HG03039 (cell line): ENCODE measurements at regions not wholly inside any gene's neighbourhood (a gene's known extent, or its start where the extent isn't known, plus 50 kb on each side); places are given as distances from the start of the nearest gene placed in this dataset.
"Not testable (repeated sequence)": the region's sequence is repeated elsewhere in the genome, so short reads cannot be mapped to it uniquely, and the experiment has no call there.

Experiments
- ATAC-seq: cut with Tn5 transposase; IDR thresholded peaks from one replicate; pipeline ENCODE4 v1.9.1; 2021; ENCODE audit warnings: mild to moderate bottlenecking, moderate library complexity; ENCODE audit not compliant: unreplicated experiment

DNA sequence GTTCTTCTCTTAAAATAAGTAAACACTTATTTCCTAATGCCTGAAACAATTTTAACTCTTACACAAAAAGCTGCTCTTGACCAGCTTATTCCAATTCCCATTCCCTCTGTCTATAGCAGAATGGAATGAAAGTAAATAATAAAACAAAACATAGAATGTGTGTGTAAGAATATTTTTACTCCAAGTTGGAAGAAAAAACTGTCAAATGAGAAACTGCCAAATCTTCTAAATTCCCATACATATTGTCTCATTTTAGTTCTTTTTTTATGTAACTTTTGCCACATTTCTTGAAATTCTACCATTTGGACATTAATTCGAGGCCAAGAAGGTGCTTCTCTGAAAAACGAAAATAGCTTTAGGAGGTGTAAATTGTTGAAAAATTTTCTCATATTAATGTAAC lies 477.1 kb downstream of the FAT4 start:
- ATAC-seq = no peak

DNA sequence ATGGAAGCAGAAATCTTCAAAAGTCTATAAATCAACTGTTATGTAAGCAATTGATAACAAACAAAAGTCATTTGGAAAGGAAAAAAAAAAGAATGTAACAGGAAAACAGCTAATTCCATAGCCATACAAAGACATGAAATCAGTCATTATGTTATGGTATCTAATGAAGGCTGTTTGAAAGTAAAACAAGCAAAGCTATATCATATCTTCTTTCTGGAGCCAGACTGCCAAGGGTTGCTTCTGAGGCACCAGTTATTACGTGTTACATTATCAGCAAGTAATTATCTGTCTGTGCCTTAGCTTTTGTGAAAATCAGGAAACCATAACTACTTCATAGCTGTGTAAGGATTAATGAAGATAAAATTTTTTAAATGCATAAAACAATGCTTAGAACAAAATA lies 480.2 kb downstream of the FAT4 start:
- ATAC-seq = no peak

DNA sequence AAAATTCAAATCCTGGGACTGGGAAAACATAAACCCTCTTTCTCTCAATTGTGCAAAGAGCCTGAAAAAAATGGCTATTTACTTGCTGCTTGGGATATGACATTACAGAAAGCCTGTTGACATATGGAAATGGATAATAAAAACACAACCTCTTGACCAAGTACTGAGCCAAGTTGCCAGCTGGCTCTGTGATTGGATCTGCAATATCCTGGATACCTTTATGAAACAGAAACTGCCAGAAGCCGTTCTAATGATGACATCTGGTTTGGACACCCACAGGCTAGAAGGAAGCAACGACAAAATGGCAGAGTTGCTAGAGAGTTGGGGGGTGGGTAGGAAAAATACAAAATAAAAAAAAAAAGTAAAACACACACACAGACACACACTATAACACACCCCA lies 481.4 kb downstream of the FAT4 start:
- no peak for ATAC-seq

DNA sequence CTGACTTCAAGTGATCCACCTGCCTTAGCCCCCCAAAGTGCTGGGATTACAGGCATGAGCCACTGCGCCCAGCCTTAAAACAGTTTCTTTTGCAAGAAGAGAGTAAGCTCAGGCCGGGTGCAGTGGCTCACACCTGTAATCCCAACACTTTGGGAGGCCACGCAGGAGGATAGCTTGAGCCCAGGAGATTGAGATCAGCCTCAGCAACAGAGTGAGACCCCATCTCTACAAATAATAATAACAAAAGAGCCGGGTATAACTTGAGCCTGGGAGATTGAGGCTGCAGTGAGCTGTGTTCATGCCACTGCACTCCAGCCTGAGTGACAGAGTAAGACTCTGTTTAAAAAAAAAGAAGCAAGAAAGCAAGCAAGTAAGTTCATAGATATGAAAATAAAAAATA lies 482.9 kb downstream of the FAT4 start:
- ATAC-seq = not testable (repeated sequence)

DNA sequence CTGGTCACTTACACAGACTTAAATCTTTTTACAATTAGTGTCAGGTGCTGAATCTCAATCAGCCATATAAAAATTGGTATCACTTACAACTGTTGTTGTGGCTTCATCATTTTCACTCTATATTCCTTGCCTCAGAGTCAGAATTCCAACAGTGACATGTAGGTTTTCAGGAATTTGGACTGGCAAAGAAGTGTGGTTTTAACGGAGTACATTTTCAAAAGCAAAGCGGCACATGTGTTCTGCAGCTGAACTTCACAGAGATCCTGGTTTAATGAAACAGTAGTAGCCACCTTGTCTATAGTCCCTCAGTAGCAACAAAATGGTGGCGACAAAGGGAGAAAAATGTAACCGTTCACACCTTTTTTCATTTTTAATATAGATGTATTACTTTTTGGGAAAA lies 486.6 kb downstream of the FAT4 start:
- no peak for ATAC-seq

DNA sequence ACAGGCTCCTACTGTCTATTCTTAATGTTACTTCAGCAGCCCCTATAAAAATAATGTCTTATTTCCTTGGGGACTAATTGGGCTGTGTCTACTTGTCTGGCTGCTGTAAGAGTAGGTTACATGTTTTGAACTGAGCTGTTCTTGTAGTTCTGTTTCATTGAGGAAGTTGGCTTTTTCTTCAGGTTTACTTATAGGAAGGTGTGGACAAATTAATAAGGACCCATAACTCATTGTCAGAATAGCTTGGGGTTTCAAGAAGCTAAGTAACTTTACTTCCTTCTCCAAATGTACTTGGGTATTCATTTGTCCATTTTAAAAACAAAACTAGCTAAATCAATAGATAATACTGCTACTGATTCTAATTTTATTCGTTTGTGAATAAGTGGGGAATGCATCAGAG lies 487.2 kb downstream of the FAT4 start:
- no peak for ATAC-seq

DNA sequence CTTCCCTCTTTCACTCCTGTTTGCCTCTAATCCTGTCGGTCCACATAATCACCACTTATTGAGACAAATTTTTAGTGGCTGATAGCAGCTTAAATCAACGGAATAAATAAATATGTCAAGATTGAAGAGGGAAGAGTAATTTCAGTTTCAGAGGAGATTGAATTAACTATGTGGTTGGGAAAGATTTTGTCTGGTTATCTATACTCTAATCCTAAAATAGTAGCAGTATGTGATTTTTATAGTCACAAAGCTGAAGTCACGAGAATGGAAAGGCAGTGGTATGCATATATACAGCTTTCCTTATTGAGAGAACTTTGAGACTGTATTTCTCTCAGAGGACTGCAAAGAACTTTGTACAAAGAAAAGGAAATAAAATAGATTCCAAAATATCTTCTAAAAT lies 493.3 kb downstream of the FAT4 start:
- no peak for ATAC-seq

DNA sequence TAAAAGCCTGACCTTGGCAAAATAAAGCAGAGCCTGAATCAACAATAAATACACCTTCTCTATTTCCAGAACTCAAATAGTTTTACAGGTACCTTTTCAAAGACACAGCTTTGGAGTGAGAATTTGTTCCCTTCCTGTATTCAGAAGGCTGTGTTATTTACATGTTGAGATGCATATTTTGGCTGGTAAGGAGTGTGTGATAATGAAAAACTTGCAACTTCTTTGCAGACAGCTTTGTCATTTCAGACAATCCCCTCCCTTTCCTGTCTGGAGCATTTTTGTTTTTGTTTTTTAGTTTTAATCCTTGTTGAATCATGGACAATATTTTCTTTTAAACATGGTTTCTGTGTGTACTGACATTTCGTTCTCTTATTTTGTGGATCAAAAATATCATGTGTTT lies 493.8 kb downstream of the FAT4 start:
- ATAC-seq = no peak

DNA sequence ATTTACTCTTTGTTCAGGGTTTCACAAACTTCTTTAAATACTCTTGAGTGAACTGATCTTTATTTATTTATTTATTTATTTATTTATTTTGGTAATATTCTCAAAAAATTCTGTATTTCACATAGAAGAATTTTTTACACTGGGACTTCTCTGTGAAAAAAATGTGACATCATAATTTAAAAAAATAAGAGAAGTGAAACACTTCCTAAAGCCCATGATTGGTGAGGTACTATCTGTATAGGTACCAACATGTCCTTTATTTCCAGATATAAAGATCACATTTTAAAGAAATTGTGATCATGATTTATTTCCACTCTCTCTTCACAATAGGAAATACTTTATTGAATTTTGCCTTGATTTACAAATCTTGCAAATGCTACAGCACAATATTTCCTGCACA lies 497.1 kb downstream of the FAT4 start:
- no peak for ATAC-seq

DNA sequence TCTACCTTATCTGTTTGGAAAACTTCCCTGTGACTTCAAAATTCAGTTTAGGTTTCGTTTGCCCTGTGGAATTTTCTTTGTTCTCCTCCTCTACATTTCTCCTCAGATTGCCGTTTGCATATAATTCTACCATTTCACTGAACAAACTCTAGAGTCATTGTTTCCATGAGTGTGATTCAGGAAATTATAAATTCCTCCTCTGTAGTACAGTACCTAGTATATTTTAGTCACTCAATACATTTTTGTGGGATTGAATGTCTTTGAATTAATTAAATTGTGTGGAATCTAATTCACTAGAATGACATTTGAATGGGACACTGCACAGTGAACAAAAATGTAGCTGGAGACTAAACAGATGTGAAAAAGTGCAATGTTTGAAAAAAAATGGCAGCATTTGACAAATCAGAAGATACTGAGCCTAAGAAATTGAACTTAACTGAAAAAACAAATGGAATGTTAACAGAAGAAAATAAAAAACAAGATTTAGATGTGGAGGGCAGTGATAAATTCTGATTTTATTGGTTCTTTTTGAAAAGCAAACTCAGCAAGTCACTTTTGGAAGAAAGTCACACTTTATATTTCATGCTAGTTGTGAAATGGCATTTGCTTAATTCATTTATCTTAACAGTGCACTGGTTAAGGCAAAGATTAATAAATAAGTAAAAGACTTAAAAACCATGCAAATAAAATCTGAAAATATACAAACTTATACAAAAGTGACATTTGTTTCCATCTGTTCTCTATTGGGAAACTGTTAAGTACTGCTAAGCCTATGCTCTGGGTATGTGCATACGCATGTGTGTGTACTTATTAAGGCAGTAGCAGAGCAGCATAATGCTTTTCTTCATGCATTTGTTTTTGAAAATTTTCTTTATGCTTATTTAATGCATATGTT lies 512.3 kb downstream of the FAT4 start:
- ATAC-seq = no peak

DNA sequence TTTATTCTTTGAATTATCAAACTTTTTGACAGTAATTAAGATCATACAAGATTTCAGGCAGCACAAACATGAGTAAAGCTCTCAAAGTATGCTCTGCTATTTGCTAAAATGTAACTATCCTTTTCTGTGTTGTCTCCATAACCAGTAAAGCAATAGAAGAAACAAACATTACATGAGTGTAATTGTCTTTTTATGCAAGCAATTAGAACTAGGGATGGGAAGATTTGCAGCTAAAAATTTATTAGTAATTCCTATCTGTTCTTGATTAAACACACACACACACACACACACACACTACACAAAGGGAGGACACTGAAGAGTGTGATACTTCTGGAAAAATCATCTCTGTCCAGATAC lies 512.9 kb downstream of the FAT4 start:
- no peak for ATAC-seq

DNA sequence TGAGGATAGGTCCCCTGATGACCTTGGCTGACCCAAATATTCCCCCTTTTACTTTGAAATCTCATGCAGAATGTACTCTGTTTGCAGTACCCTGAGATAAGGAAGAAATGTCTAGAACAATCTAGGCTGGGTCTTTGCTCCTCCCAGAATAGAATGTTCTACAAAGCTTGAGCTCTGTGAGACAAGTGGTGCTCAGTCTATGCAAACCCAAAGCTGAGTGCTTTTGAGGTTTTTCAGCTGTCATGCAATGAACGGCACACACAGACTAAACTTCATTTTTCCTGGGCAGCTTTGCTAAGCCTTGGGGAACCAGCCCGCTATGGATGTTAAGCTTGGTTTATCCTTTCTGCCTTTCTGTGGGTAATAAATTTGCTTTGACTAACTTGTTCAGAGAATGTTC lies 513.6 kb downstream of the FAT4 start:
- ATAC-seq = no peak

DNA sequence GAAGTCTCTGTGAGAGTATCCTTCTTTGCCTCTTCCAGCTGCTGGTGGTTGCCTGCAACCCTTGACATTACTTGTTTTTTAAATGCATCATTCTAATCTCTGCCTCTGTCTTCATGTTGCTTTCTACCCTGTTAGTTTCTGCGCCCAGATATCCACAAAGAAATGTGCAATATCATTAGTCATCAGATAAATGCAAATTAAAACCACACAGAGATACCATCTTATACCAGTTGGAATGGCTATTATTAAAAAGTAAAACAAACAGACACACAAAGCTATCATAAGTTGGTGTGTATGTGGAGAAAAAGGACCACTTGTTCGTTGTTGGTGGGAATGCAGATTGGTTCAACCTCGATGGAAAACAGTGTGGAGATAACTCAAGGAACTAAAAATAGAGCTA lies 517.4 kb downstream of the FAT4 start:
- no peak for ATAC-seq

DNA sequence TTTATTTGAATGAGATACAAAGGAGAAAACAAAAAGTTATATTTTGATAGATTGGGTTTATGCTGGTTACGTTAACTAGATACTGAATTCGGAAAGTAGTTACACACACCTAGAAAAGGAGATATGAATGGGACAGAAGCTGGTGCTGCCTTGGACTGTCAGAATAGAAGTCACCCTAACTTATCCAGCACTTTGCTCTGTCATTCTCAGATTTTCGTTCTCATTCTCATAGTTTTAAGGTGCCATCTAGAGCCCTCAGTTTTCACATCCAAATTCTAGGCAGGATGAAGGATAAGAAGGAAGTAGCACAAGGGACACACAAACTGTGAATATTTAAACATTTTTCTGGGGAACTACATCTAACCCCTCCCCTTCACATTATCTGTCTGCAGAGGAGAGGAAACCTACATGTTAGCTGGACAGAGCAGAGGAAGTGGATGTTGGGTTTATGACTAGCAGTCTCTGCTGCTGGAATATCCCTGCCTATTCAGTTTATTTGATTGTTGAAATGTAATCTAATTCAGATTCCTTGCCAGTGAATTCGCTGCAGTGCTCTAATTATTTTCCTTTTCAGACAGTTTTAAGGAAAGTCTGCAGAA lies 521.9 kb downstream of the FAT4 start:
- no peak for ATAC-seq

DNA sequence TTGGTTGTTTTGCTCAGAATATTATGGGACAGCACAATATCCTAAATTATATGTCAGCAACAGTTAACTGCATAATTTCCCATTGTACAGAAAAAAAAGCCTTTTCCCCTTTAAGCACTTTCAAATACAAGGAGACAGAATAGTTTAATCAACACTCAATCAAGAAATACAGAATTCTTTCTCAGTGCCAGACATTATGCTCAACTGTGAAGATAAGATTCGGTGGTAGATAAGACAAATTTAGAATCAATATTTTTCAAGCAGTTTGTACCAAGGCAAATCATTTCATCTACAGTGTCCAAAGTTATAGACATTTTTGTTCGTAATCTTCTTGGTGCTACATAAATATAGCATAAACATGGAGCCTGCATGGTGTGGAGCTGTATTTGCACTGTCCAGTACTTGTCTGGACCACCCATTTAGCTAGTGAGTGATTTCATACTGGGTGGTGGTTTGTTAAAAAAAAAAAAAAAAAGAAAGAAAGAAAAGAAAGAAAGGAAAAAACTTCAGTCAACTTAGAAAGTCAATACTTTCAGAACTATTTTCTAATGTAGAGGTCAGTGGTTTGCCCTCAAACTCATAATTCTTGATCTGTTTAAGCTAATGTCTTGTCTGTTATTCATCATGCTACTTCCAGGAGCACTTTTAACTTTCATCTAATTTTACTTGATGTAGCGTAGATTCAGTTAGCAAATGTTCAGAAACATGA lies 522.9 kb downstream of the FAT4 start:
- no peak for ATAC-seq

DNA sequence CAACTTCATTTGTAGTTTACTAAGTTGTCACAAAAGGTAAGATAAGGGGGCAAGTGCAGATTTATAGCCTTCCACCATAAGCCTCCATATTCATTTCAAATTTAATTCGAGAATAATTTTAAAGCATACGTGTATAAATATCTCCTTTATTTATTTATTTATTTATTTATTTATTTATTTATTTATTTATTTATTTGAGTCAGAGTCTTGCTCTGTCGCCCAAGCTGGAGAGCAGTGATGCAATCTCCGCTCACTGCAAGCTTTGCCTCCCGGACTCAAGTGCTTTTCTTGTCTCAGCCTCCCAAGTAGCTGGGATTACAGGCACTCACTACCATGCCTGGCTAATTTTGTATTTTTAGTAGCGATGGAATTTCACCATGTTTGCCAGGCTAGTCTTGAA lies 523.4 kb downstream of the FAT4 start:
- no peak for ATAC-seq

DNA sequence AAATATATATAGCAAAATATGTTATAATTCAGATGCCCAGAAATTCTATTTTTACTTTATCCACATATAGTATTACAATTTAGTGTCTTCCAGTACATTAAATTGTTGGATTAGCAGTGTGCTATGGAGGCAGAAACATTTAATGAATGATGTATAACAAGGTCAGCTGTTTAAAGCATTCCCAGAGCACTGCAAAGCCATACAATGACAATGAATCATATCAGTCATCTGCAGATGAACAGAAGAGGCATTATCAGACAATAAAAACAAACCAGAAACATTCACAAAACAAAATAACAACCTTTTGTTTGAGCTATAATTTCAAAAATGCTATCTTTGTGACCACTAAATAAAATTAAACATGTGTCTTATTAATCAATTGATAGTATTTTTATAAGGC lies 524.2 kb downstream of the FAT4 start:
- ATAC-seq = no peak

DNA sequence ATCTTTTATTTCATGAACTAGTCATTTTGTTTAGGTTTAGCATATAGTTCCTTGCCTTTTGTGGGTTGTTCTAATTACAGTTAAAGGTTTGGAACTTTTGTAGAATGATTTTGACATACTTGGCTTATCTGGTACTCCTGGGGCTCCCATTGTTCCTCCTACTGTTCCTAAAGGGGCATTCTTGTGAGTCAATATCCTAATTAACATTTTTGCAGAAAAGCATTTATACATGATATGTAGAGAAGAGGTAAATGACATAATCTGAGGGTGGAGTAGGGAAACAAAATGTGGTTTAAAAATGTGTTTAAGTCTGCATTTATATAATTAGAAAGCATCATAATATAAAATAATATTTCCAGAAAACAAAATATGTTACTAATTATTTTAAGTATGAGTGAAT lies 529.2 kb downstream of the FAT4 start:
- no peak for ATAC-seq

DNA sequence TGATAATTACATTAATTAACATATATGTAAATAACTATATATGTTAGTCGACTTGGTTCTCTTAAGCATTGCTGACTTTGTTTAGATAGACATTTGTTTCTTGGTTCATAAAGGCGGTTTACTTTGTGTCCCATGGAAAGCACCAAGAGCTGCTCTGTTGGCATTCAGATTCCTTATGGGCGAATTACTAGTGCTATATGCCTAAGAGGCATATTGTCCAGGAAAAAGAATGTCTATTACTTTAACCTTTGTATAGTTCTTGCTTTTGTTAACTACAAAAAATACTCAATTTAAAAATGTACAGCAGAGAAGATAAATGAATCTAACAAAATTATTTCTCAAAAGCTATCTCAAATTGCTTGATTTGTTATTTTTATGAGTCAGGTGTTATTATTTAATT lies 532.8 kb downstream of the FAT4 start:
- no peak for ATAC-seq

DNA sequence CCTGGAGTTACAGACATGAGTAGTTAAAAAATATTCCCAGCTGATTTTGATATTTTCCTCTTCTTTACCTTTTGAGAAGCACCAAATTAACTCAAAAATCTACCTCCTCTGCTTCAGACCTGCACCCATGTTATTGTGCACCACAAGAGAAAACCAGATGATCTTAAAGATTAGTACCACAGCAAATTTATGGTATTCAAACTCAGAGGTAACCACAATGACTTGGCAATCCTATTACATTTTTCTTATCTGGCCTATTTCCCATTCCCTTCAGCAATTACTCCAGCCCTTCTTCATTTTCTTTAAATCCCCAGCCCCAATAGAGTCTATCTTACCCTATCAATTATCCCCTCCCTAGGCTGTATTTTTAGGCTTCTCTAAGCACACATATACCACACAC lies 535.1 kb downstream of the FAT4 start:
- no peak for ATAC-seq

DNA sequence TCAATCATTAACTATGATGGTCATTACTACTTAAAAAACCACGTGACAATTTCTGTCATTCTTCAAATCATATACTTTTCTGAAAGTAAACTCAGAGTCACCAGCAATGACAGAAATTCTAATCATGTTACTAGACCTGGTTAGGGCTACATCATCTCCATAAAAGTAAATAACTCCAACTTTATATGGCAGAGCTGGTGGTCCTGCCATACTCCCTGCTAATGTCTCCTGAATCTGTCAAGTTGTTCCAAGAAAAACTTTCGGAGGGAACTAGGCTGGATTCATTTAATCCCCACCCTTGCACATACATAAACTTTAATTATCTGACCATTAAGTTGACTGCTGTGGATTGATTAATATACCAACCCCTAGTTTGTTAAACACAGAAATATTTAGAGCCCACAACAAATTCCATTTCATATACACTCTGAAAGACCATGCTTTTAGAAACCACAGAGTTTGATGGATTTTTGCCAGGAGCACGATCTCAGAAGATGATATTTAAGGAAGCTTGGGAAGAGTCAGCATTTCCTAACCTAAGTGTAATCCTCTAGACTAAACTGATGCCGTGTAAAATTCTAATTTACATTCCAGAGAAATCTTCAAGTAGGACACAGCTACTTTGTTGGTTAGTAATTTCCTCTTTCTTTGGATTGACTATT lies 577.0 kb downstream of the FAT4 start:
- no peak for ATAC-seq

DNA sequence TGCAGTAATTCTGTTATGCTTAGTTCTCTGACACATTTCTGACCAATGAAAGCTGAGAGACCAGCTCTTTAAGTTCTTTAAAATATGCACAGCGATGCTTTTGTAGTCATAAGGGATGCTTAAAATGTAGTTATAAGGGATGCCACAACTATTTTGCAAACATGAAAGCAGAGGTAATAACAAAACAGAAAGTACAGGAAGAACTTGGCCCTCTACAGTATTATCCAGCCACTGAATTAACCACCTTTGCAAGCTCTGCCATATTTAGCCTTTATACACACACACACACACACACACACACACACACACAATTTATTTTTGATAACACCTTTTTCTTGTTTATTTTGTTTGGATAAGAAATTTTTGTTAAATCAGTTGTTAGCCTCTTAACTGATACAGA lies 590.0 kb downstream of the FAT4 start:
- ATAC-seq = no peak
